GM23338 (cell line): ENCODE measurements at regions not wholly inside any gene's neighbourhood (a gene's known extent, or its start where the extent isn't known, plus 50 kb on each side); places are given as distances from the start of the nearest gene placed in this dataset.

Experiments used
- ATAC-seq: fragments of 200-7000 bp; cut with Tn5 transposase; 3 replicates; pipeline ENCODE4 v1.9.1; 2020
- DNase-seq: peaks from one replicate; pipeline ENCODE4 v3.0.0-alpha.2; 2015; ENCODE audit warnings: low spot score
- H2AFZ ChIP-seq: fragments of 200-600 bp; sonication (generic); 2 replicates; pipeline ENCODE4 v1.8.0; 2016; ENCODE audit warnings: antibody characterized with exemption, mild to moderate bottlenecking, moderate library complexity
- H3F3A ChIP-seq: fragments of 200-600 bp; sonication (generic); replicated peaks from 2 replicates; pipeline ENCODE4 v1.8.0; 2017; ENCODE audit warnings: antibody characterized with exemption, mixed run types, low read depth
- H3K27ac ChIP-seq: fragments of 200-600 bp; sonication (generic); 2 replicates; pipeline ENCODE4 v1.6.1; 2016; ENCODE audit warnings: low read depth
- H3K27me3 ChIP-seq: fragments of 200-600 bp; sonication (generic); 2 replicates; pipeline ENCODE4 v1.8.0; 2016; ENCODE audit warnings: mild to moderate bottlenecking, mixed run types, moderate library complexity; ENCODE audit not compliant: insufficient read depth
- H3K36me3 ChIP-seq: fragments of 200-600 bp; sonication (generic); 2 replicates; pipeline ENCODE4 v1.8.0; 2016; ENCODE audit warnings: mild to moderate bottlenecking; ENCODE audit not compliant: insufficient read depth
- H3K4me1 ChIP-seq: fragments of 200-600 bp; sonication (generic); 2 replicates; pipeline ENCODE4 v1.8.0; 2016; ENCODE audit warnings: mild to moderate bottlenecking, moderate library complexity; ENCODE audit not compliant: insufficient read depth
- H3K4me2 ChIP-seq: fragments of 200-600 bp; sonication (generic); 2 replicates; pipeline ENCODE4 v1.7.1; 2017; ENCODE audit warnings: mixed run types
- H3K4me3 ChIP-seq: fragments of 200-600 bp; sonication (generic); 2 replicates; pipeline ENCODE4 v1.6.1; 2016; ENCODE audit warnings: mixed run types
- H3K79me2 ChIP-seq: fragments of 200-600 bp; sonication (generic); replicated peaks from 2 replicates; pipeline ENCODE4 v1.8.0; 2017; ENCODE audit warnings: mild to moderate bottlenecking; ENCODE audit not compliant: insufficient read depth
- H3K9me2 ChIP-seq: fragments of 200-600 bp; sonication (generic); 2 replicates; pipeline ENCODE4 v1.8.0; 2017; ENCODE audit not compliant: insufficient read depth
- H4K20me1 ChIP-seq: fragments of 200-600 bp; sonication (generic); replicated peaks from 2 replicates; pipeline ENCODE4 v1.8.0; 2017; ENCODE audit warnings: mild to moderate bottlenecking; ENCODE audit not compliant: insufficient read depth
- H3K27ac Mint-ChIP-seq: 2 replicates; pipeline ENCODE4 v1.8.0; 2020; ENCODE audit warnings: inconsistent platforms, mild to moderate bottlenecking, moderate library complexity, mixed read lengths
- H3K27me3 Mint-ChIP-seq: 3 replicates; pipeline ENCODE4 v1.8.0; 2022; ENCODE audit warnings: low read depth, mild to moderate bottlenecking, moderate library complexity, mixed read lengths, inconsistent platforms; ENCODE audit not compliant: insufficient read depth, poor library complexity
- H3K36me3 Mint-ChIP-seq: 3 replicates; pipeline ENCODE4 v1.8.0; 2021; ENCODE audit warnings: low read depth, mild to moderate bottlenecking, inconsistent platforms, moderate library complexity, mixed read lengths
- H3K4me1 Mint-ChIP-seq: 3 replicates; pipeline ENCODE4 v1.8.0; 2020; ENCODE audit warnings: mild to moderate bottlenecking, inconsistent platforms, mixed read lengths
- H3K4me3 Mint-ChIP-seq: 3 replicates; pipeline ENCODE4 v1.8.0; 2021; ENCODE audit warnings: moderate library complexity, mild to moderate bottlenecking, inconsistent platforms, mixed read lengths
- H3K9me3 Mint-ChIP-seq: 3 replicates; pipeline ENCODE4 v1.8.0; 2020; ENCODE audit warnings: moderate library complexity, mild to moderate bottlenecking, inconsistent platforms, mixed read lengths
- CREB1 ChIP-seq: fragments of 250-450 bp; sonication (Bioruptor Pico); IDR thresholded peaks from 2 replicates; pipeline ENCODE4 v1.5.0; 2020; ENCODE audit warnings: low read depth, mild to moderate bottlenecking, moderate library complexity
- EZH2phosphoT487 ChIP-seq: fragments of 200-600 bp; sonication (generic); IDR thresholded peaks from one replicate; pipeline ENCODE4 v1.8.1; 2018; ENCODE audit warnings: antibody characterized with exemption; ENCODE audit not compliant: unreplicated experiment
- JUNB ChIP-seq: IDR thresholded peaks from one replicate; pipeline ENCODE4 v1.6.1; 2016; ENCODE audit warnings: antibody characterized with exemption; ENCODE audit not compliant: unreplicated experiment
- POLR2AphosphoS5 ChIP-seq: IDR thresholded peaks from 2 replicates; pipeline ENCODE4 v1.6.1; 2016; ENCODE audit warnings: antibody characterized with exemption, low read depth
- REST ChIP-seq: IDR thresholded peaks from one replicate; pipeline ENCODE4 v1.6.1; 2018; ENCODE audit warnings: antibody characterized with exemption; ENCODE audit not compliant: unreplicated experiment
- ZNF331 ChIP-seq: fragments of 250-450 bp; sonication (Bioruptor Pico); IDR thresholded peaks from 2 replicates; pipeline ENCODE4 v1.5.0; 2020; ENCODE audit warnings: low read depth, mild to moderate bottlenecking, moderate library complexity
- ZNF462 ChIP-seq: fragments of 250-450 bp; sonication (Bioruptor Pico); IDR thresholded peaks from 2 replicates; pipeline ENCODE4 v1.5.0; 2020; ENCODE audit warnings: mild to moderate bottlenecking, moderate library complexity
- TF ChIP-seq, protein P1 (sequence below): IDR thresholded peaks from 2 replicates; pipeline ENCODE4 v1.6.1; 2016; ENCODE audit warnings: antibody characterized with exemption
- TF ChIP-seq, protein P2 (sequence below), 2 experiments: fragments of 200-600 bp in 1 of 2; sonication (generic) in 1 of 2; conservative IDR thresholded peaks; 2 replicates each; pipeline versions ENCODE4 v1.5.1 to v1.6.1; 2016 to 2017; ENCODE audit warnings: antibody characterized with exemption in 2 of 2, low read depth in 2 of 2, mild to moderate bottlenecking in 2 of 2, moderate library complexity in 1 of 2

DNA sequence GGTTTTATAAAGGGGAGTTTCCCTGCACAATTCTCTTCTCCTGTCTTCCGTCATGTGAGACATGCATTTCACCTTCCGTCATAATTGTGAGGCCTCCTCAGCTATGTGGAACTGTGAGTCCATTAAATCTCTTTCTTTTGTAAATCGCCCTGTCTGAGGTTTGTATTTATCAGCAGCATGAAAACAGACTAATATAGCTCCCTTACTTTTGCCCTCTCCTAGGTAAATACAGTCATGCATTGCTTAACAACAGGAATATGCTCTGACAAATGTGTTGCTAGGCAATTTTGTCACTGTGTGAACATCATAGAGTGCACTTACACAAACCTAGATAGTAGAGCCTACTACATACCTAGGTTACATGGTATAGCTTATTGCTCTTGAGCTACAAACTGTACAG, 616.8 kb downstream of the RWDD3 start:
- Histone ChIP-seq H3K4me1 (no peaks in the 10 kb centered on the region), H3K4me3 (no peak overlapping the region), H3F3A (no peaks in the 10 kb centered on the region), H3K36me3 (no peaks in the 10 kb centered on the region), H2AFZ (no peak overlapping the region), H3K27me3 (no peaks in the 10 kb centered on the region), H3K27ac (no peak overlapping the region), H4K20me1 (no peaks in the 10 kb centered on the region), H3K9me2 (peaks cover 4% of the 10 kb centered on the region), H3K4me2 (no peak overlapping the region), H3K79me2 (no peaks in the 10 kb centered on the region)
- Mint-ChIP-seq H3K4me1 (no peaks in the 10 kb centered on the region), H3K27me3 (no peaks in the 10 kb centered on the region), H3K27ac (no peak overlapping the region), H3K9me3 (peaks cover 10% of the 10 kb centered on the region; the same call in 1 of the 3 replicates), H3K36me3 (peaks cover 6% of the 10 kb centered on the region), H3K4me3 (no peak overlapping the region)
- no peak for ATAC-seq
- TF ChIP-seq CREB1 (CRISPR knock-in tag) (no peak), ZNF331 (CRISPR knock-in tag) (no peak), EZH2phosphoT487 (no peak), ZNF462 (CRISPR knock-in tag) (no peak), REST (no peak), JUNB (no peak), POLR2AphosphoS5 (no peak)
- TF ChIP-seq, protein P1, sequence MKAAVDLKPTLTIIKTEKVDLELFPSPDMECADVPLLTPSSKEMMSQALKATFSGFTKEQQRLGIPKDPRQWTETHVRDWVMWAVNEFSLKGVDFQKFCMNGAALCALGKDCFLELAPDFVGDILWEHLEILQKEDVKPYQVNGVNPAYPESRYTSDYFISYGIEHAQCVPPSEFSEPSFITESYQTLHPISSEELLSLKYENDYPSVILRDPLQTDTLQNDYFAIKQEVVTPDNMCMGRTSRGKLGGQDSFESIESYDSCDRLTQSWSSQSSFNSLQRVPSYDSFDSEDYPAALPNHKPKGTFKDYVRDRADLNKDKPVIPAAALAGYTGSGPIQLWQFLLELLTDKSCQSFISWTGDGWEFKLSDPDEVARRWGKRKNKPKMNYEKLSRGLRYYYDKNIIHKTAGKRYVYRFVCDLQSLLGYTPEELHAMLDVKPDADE, result no peak
- TF ChIP-seq, protein P2, sequence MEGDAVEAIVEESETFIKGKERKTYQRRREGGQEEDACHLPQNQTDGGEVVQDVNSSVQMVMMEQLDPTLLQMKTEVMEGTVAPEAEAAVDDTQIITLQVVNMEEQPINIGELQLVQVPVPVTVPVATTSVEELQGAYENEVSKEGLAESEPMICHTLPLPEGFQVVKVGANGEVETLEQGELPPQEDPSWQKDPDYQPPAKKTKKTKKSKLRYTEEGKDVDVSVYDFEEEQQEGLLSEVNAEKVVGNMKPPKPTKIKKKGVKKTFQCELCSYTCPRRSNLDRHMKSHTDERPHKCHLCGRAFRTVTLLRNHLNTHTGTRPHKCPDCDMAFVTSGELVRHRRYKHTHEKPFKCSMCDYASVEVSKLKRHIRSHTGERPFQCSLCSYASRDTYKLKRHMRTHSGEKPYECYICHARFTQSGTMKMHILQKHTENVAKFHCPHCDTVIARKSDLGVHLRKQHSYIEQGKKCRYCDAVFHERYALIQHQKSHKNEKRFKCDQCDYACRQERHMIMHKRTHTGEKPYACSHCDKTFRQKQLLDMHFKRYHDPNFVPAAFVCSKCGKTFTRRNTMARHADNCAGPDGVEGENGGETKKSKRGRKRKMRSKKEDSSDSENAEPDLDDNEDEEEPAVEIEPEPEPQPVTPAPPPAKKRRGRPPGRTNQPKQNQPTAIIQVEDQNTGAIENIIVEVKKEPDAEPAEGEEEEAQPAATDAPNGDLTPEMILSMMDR (conservative IDR thresholded peaks at IDR 0.05; ENCODE audit: low read depth in 2 of 2), result no peak
- no peak for DNase-seq
